Mesendoderm (in vitro differentiated cells): ENCODE measurements at regions not wholly inside any gene's neighbourhood (a gene's known extent, or its start where the extent isn't known, plus 50 kb on each side); places are given as distances from the start of the nearest gene placed in this dataset.

Experiments used
- DNase-seq: peaks from one replicate; pipeline ENCODE4 v3.0.0; 2013
- H2AK5ac ChIP-seq: 2 replicates; pipeline ENCODE4 v1.6.1; 2013; ENCODE audit warnings: low read length, inconsistent platforms
- H2BK120ac ChIP-seq: 2 replicates; pipeline ENCODE4 v1.6.1; 2013; ENCODE audit warnings: low read depth, mild to moderate bottlenecking, low read length, moderate library complexity, mixed read lengths
- H2BK15ac ChIP-seq: replicated peaks from 2 replicates; pipeline ENCODE4 v1.6.1; 2013; ENCODE audit warnings: low read depth, mild to moderate bottlenecking, moderate library complexity
- H2BK5ac ChIP-seq: 2 replicates; pipeline ENCODE4 v1.6.1; 2013; ENCODE audit warnings: low read length, inconsistent platforms
- H3K18ac ChIP-seq: 2 replicates; pipeline ENCODE4 v1.6.1; 2013; ENCODE audit warnings: mild to moderate bottlenecking, low read length, mixed read lengths
- H3K23ac ChIP-seq: one replicate; pipeline ENCODE4 v1.6.1; 2013; ENCODE audit warnings: low read length
- H3K27ac ChIP-seq: 2 replicates; pipeline ENCODE4 v1.5.1; 2013; ENCODE audit warnings: low read depth, mild to moderate bottlenecking, inconsistent platforms, low read length, moderate library complexity
- H3K27me3 ChIP-seq: 2 replicates; pipeline ENCODE4 v1.6.1; 2013; ENCODE audit warnings: low read length, control low read depth, mild to moderate bottlenecking, inconsistent platforms; ENCODE audit not compliant: insufficient read depth, poor library complexity
- H3K36me3 ChIP-seq: 2 replicates; pipeline ENCODE4 v1.6.1; 2013; ENCODE audit warnings: low read length, inconsistent platforms; ENCODE audit not compliant: control insufficient read depth, insufficient read depth
- H3K4ac ChIP-seq: one replicate; pipeline ENCODE4 v1.6.1; 2013; ENCODE audit warnings: low read depth, mild to moderate bottlenecking, low read length, moderate library complexity
- H3K4me1 ChIP-seq: 2 replicates; pipeline ENCODE4 v1.6.1; 2013; ENCODE audit warnings: low read depth, low read length, inconsistent platforms; ENCODE audit not compliant: control insufficient read depth
- H3K4me2 ChIP-seq: 2 replicates; pipeline ENCODE4 v1.6.1; 2013; ENCODE audit warnings: low read length
- H3K4me3 ChIP-seq: 2 replicates; pipeline ENCODE4 v1.5.1; 2013; ENCODE audit warnings: mild to moderate bottlenecking, low read length
- H3K56ac ChIP-seq: one replicate; pipeline ENCODE4 v1.6.1; 2013; ENCODE audit warnings: low read length
- H3K79me1 ChIP-seq: 2 replicates; pipeline ENCODE4 v1.6.1; 2013; ENCODE audit warnings: low read length, inconsistent platforms
- H3K79me2 ChIP-seq: 2 replicates; pipeline ENCODE4 v1.6.1; 2013; ENCODE audit warnings: mild to moderate bottlenecking, low read length; ENCODE audit not compliant: control insufficient read depth, insufficient read depth
- H3K9ac ChIP-seq: 2 replicates; pipeline ENCODE4 v1.6.1; 2013; ENCODE audit warnings: low read length, inconsistent platforms
- H4K5ac ChIP-seq: one replicate; pipeline ENCODE4 v1.6.1; 2013; ENCODE audit warnings: low read length
- H4K8ac ChIP-seq: one replicate; pipeline ENCODE4 v1.6.1; 2013; ENCODE audit warnings: low read depth, mild to moderate bottlenecking, control low read depth, low read length, moderate library complexity
- WGBS: extraction: QIAGEN DNeasy Blood & Tissue Kit; methylation state at CpG from one replicate; pipeline ENCODE4 v1.1.7; 2013; ENCODE audit warnings: low lambda C conversion rate, missing lambda C conversion rate; ENCODE audit not compliant: insufficient coverage; ENCODE audit errors: extremely low coverage; 5-methylcytosine and 5-hydroxymethylcytosine counted together

DNA sequence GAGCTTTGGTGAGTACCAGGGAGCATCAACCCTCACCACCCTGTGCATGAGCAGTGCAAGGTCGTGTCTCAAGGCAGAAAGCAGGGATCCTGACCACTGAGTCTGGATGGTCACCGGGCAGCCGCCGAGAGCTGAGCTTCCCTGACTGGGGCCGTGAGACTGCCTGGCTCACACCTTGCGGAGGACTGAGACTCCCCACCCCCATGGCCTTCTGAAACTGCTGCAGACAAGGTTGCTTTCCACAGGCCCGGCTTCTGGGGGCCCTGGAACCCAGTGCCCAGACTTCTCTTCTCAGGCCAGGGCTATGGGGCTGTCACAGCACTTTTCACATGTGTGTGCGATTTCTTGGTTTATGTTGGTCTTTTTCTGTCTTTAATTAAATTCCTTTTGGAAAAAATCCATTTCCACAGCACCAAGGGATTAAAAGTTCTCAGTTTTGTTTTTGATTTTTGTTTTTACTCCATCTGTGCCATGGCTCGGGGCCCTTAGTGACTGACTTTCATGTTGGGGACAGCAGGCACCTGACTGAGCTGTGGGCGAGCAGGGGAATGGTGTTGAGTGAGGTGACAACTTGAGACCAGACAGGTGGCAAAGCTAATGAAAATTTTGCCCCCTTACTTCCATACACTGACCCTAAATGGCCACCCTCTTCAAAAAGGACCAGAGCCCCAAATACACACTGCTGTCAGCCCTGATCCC, 297.9 kb downstream of the CYP26B1 start:
- H2BK15ac ChIP-seq, result no peak overlapping the region
- H2BK120ac ChIP-seq, result no peak overlapping the region
- no peak overlapping the region for H3K4ac ChIP-seq
- H3K56ac ChIP-seq, result no peak overlapping the region
- no peak overlapping the region for H2AK5ac ChIP-seq
- no peak overlapping the region for H3K23ac ChIP-seq
- H3K4me1 ChIP-seq, result no peaks in the 10 kb centered on the region
- H3K79me2 ChIP-seq, result no peaks in the 10 kb centered on the region
- H3K4me3 ChIP-seq, result no peak overlapping the region
- no peak overlapping the region for H3K18ac ChIP-seq
- no CpG with 5 or more reads among the region's 10 CpGs for WGBS
- H3K4me2 ChIP-seq, result no peak overlapping the region
- no peak overlapping the region for H3K27ac ChIP-seq
- DNase-seq, result no peak
- H3K9ac ChIP-seq, result no peak overlapping the region
- no peaks in the 10 kb centered on the region for H3K79me1 ChIP-seq
- H3K36me3 ChIP-seq, result no peaks in the 10 kb centered on the region
- H4K8ac ChIP-seq, result no peak overlapping the region
- no peak overlapping the region for H4K5ac ChIP-seq
- no peaks in the 10 kb centered on the region for H3K27me3 ChIP-seq
- H2BK5ac ChIP-seq, result no peak overlapping the region

DNA sequence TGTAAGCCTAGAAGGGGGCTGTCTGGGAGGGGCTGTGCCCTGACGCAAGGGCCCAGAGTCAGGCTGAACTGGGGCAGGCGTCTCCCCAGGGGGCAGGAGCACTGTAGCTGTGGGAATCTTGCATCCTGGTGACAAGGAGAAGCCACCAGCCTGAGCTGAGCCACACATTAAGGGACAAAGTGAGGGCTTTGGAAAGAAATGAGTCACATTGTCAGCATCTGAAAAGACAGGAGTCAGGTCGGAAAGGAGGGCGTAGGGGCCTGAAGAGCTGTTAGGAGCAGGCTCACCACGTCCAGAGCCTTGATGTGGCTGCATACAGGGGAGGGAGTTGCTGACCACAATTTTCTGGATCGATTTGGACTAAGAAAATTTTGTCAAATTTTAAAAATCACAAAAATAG, 298.6 kb downstream of the CYP26B1 start:
- no peaks in the 10 kb centered on the region for H3K27me3 ChIP-seq
- H2AK5ac ChIP-seq, result no peak overlapping the region
- no peaks in the 10 kb centered on the region for H3K36me3 ChIP-seq
- H3K23ac ChIP-seq, result no peak overlapping the region
- H3K79me1 ChIP-seq, result no peaks in the 10 kb centered on the region
- no peak overlapping the region for H3K4me3 ChIP-seq
- H3K4me2 ChIP-seq, result no peak overlapping the region
- no peaks in the 10 kb centered on the region for H3K4me1 ChIP-seq
- H3K4ac ChIP-seq, result no peak overlapping the region
- no peak overlapping the region for H4K5ac ChIP-seq
- no peak overlapping the region for H2BK120ac ChIP-seq
- no peak overlapping the region for H2BK5ac ChIP-seq
- H2BK15ac ChIP-seq, result no peak overlapping the region
- peak; percentile 36 for DNase-seq
- H3K79me2 ChIP-seq, result no peaks in the 10 kb centered on the region
- H3K56ac ChIP-seq, result no peak overlapping the region
- H3K27ac ChIP-seq, result no peak overlapping the region
- no peak overlapping the region for H3K18ac ChIP-seq
- no peak overlapping the region for H3K9ac ChIP-seq
- no peak overlapping the region for H4K8ac ChIP-seq
- WGBS, result no CpG with 5 or more reads among the region's 6 CpGs

DNA sequence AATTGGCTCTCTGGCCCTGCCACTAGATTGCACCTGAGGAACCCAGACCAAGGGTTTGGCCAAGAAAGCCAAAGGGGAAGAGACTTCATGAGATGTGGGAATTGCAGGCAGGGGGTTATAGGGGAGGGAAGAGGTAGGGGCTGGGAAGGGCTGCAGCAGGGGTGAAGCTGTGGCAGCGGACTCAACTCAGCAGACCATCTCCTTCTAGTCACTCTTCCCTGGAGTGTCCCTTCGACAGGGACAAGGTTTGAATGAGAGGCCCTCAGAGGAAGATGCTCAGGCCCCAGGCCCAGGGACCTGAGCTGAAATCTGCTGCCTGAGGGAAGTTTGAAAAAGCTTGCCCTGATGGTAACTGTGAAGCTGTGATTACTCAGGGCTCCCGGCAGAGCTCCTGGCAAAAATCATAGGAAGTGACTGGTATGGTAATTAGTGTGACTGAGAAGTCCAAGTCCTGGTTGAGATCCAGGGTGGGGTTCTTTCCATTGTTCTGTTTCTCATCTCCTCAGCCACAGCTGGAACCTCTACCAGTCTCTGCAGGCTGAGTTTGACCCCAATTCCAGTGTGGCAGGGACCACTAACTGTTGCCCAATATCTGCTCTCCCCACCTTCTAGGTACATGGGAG, 300.9 kb downstream of the CYP26B1 start:
- no CpG with 5 or more reads among the region's 3 CpGs for WGBS
- H3K4ac ChIP-seq, result no peak overlapping the region
- H4K5ac ChIP-seq, result no peak overlapping the region
- H2AK5ac ChIP-seq, result no peak overlapping the region
- H3K9ac ChIP-seq, result no peak overlapping the region
- H3K36me3 ChIP-seq, result no peaks in the 10 kb centered on the region
- DNase-seq, result no peak
- no peak overlapping the region for H3K4me3 ChIP-seq
- no peaks in the 10 kb centered on the region for H3K4me1 ChIP-seq
- H3K27ac ChIP-seq, result no peak overlapping the region
- no peak overlapping the region for H2BK15ac ChIP-seq
- no peak overlapping the region for H2BK5ac ChIP-seq
- H3K23ac ChIP-seq, result no peak overlapping the region
- no peaks in the 10 kb centered on the region for H3K79me1 ChIP-seq
- no peak overlapping the region for H4K8ac ChIP-seq
- no peak overlapping the region for H2BK120ac ChIP-seq
- H3K27me3 ChIP-seq, result no peaks in the 10 kb centered on the region
- no peaks in the 10 kb centered on the region for H3K79me2 ChIP-seq
- H3K4me2 ChIP-seq, result no peak overlapping the region
- H3K56ac ChIP-seq, result no peak overlapping the region
- H3K18ac ChIP-seq, result no peak overlapping the region

DNA sequence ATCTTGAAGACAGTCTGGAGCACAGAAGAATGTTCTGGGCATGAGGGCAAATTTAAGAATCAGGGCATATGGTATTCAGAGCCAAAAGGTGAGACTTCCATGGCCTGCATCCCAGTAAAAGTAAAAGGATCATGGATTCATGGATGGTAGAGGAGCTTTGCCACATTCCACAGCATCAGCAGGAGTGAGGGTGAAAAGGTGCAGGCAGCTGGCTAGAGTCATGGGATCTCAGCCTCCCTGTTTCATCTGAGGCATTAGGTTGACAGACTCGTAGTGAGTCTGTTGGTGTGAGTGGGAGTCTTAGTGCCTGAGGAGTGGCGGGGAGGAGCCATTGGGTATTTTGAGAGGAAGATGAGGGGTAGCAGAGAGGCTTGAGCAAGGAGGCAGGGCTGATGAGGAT, 301.6 kb downstream of the CYP26B1 start:
- Histone ChIP-seq H3K27me3 (no peaks in the 10 kb centered on the region), H3K27ac (no peak overlapping the region), H3K56ac (no peak overlapping the region), H3K18ac (no peak overlapping the region), H3K23ac (no peak overlapping the region), H4K5ac (no peak overlapping the region), H3K79me1 (no peaks in the 10 kb centered on the region), H3K4me2 (no peak overlapping the region), H4K8ac (no peak overlapping the region), H3K4ac (no peak overlapping the region), H3K4me3 (no peak overlapping the region), H2BK120ac (no peak overlapping the region), H3K9ac (no peak overlapping the region), H3K4me1 (no peaks in the 10 kb centered on the region), H3K79me2 (no peaks in the 10 kb centered on the region), H2BK5ac (no peak overlapping the region), H2BK15ac (no peak overlapping the region), H2AK5ac (no peak overlapping the region), H3K36me3 (no peaks in the 10 kb centered on the region)
- DNase-seq, result no peak
- no CpG with 5 or more reads among the region's 2 CpGs for WGBS

DNA sequence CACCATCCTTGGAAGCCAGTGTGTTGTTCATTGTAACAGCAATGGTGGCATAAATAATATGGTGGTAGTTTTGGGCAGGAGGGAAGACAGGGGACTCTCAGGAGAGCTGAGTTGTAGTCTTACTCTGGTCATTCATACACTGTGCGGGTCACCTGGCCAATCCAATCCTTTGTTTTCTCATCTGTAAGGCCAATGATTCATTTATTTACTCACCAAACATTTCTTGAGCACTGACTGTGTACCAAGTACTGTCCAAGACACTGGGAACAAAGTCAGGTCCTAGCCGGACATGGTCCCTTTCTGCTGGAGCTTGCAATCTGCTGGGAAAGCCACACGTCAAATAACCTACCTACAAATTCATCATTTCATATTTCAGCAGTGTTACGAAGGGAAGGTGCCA, 302.7 kb downstream of the CYP26B1 start:
- no peak for DNase-seq
- H3K27me3 ChIP-seq, result no peaks in the 10 kb centered on the region
- H2AK5ac ChIP-seq, result no peak overlapping the region

More for the DNA sequence above, 302.7 kb downstream of the CYP26B1 start:
- H3K79me2 ChIP-seq, result no peaks in the 10 kb centered on the region
- H2BK5ac ChIP-seq, result no peak overlapping the region
- no peak overlapping the region for H4K5ac ChIP-seq
- H3K18ac ChIP-seq, result no peak overlapping the region
- H3K4me2 ChIP-seq, result no peak overlapping the region
- H3K4me3 ChIP-seq, result no peak overlapping the region
- no peak overlapping the region for H2BK120ac ChIP-seq
- H3K9ac ChIP-seq, result no peak overlapping the region
- no peaks in the 10 kb centered on the region for H3K79me1 ChIP-seq
- no peak overlapping the region for H2BK15ac ChIP-seq
- H3K36me3 ChIP-seq, result no peaks in the 10 kb centered on the region
- no peak overlapping the region for H3K56ac ChIP-seq
- H4K8ac ChIP-seq, result no peak overlapping the region
- H3K27ac ChIP-seq, result no peak overlapping the region
- no peaks in the 10 kb centered on the region for H3K4me1 ChIP-seq
- no peak overlapping the region for H3K23ac ChIP-seq
- WGBS, result no CpG with 5 or more reads among the region's 4 CpGs
- no peak overlapping the region for H3K4ac ChIP-seq
